KMS-11 (cell line): ENCODE measurements at regions not wholly inside any gene's neighbourhood (a gene's known extent, or its start where the extent isn't known, plus 50 kb on each side); places are given as distances from the start of the nearest gene placed in this dataset.

ENCODE experiments used
- H2AFZ ChIP-seq: fragments of 200-600 bp; sonication (generic); 2 replicates; pipeline ENCODE4 v1.6.1; 2016; ENCODE audit warnings: antibody characterized with exemption, mixed run types, low read depth
- H3K27ac ChIP-seq: fragments of 200-600 bp; sonication (generic); 2 replicates; pipeline ENCODE4 v1.6.1; 2016; ENCODE audit warnings: mild to moderate bottlenecking, mixed run types
- H3K27me3 ChIP-seq: fragments of 200-600 bp; sonication (generic); 2 replicates; pipeline ENCODE4 v1.6.1; 2017; ENCODE audit warnings: mild to moderate bottlenecking, low read depth, mixed run types, moderate library complexity; ENCODE audit not compliant: insufficient read depth
- H3K36me3 ChIP-seq: fragments of 200-600 bp; sonication (generic); 2 replicates; pipeline ENCODE4 v1.6.1; 2017; ENCODE audit warnings: mild to moderate bottlenecking, mixed run types; ENCODE audit not compliant: insufficient read depth
- H3K4me1 ChIP-seq: fragments of 200-600 bp; sonication (generic); 2 replicates; pipeline ENCODE4 v1.6.1; 2016; ENCODE audit warnings: mild to moderate bottlenecking, low read depth, mixed run types; ENCODE audit not compliant: poor library complexity, severe bottlenecking
- H3K4me2 ChIP-seq: fragments of 200-600 bp; sonication (generic); 2 replicates; pipeline ENCODE4 v1.7.0; 2016; ENCODE audit warnings: mild to moderate bottlenecking, mixed run types
- H3K4me3 ChIP-seq: fragments of 200-600 bp; sonication (generic); IDR thresholded peaks from 2 replicates; pipeline ENCODE4 v1.6.1; 2017; ENCODE audit warnings: low read depth, low read length, mixed read lengths; ENCODE audit not compliant: insufficient read depth
- H3K79me2 ChIP-seq: fragments of 200-600 bp; sonication (generic); 2 replicates; pipeline ENCODE4 v1.6.1; 2016; ENCODE audit warnings: low read depth, mixed run types; ENCODE audit not compliant: insufficient read depth
- H3K9ac ChIP-seq: fragments of 200-600 bp; sonication (generic); 2 replicates; pipeline ENCODE4 v1.6.1; 2016; ENCODE audit warnings: mild to moderate bottlenecking, mixed run types
- H4K20me1 ChIP-seq: fragments of 200-600 bp; sonication (generic); 2 replicates; pipeline ENCODE4 v1.6.1; 2016; ENCODE audit warnings: mild to moderate bottlenecking, mixed run types; ENCODE audit not compliant: insufficient read depth
- CTCF ChIP-seq: fragments of 200-600 bp; sonication (generic); conservative IDR thresholded peaks from 2 replicates; pipeline ENCODE4 v1.6.1; 2017; ENCODE audit warnings: low read depth, mild to moderate bottlenecking, antibody characterized with exemption, low read length, moderate library complexity, mixed read lengths

GRCh38 chr16:82459580-82460256 lies 167.1 kb upstream of the CDH13 start:
- Histone ChIP-seq H3K4me1 (no peaks in the 10 kb centered on the region), H3K27me3 (no peaks in the 10 kb centered on the region), H3K36me3 (no peaks in the 10 kb centered on the region), H2AFZ (no peak overlapping the region), H3K27ac (no peak overlapping the region), H3K79me2 (no peaks in the 10 kb centered on the region), H3K9ac (no peak overlapping the region), H4K20me1 (no peaks in the 10 kb centered on the region), H3K4me2 (no peak overlapping the region), H3K4me3 (no peak overlapping the region)
- TF ChIP-seq CTCF, result no peak

- Histone ChIP-seq H3K4me2 (no peak overlapping the region), H3K79me2 (no peaks in the 10 kb centered on the region), H3K27ac (no peak overlapping the region), H2AFZ (no peak overlapping the region), H3K27me3 (no peaks in the 10 kb centered on the region), H3K4me3 (no peak overlapping the region), H3K9ac (no peak overlapping the region), H4K20me1 (no peaks in the 10 kb centered on the region), H3K36me3 (no peaks in the 10 kb centered on the region), H3K4me1 (no peaks in the 10 kb centered on the region)
- peak; percentile 77 for TF ChIP-seq CTCF
Observed at GRCh38 chr16:82456683-82457082, 170.1 kb upstream of the CDH13 start.

GRCh38 chr16:82454566-82454965 lies 172.2 kb upstream of the CDH13 start:
- Histone ChIP-seq H2AFZ (no peak overlapping the region), H3K4me1 (no peaks in the 10 kb centered on the region), H3K36me3 (no peaks in the 10 kb centered on the region), H3K9ac (no peak overlapping the region), H3K4me2 (no peak overlapping the region), H3K27ac (no peak overlapping the region), H4K20me1 (no peaks in the 10 kb centered on the region), H3K79me2 (no peaks in the 10 kb centered on the region), H3K27me3 (no peaks in the 10 kb centered on the region), H3K4me3 (no peak overlapping the region)
- no peak for TF ChIP-seq CTCF

GRCh38 chr16:82454152-82454551 lies 172.6 kb upstream of the CDH13 start:
- H3K27me3 ChIP-seq, result no peaks in the 10 kb centered on the region
- no peaks in the 10 kb centered on the region for H3K79me2 ChIP-seq
- no peaks in the 10 kb centered on the region for H3K4me1 ChIP-seq
- no peaks in the 10 kb centered on the region for H4K20me1 ChIP-seq
- no peak overlapping the region for H3K9ac ChIP-seq
- H3K27ac ChIP-seq, result no peak overlapping the region
- H3K36me3 ChIP-seq, result no peaks in the 10 kb centered on the region
- no peak overlapping the region for H3K4me3 ChIP-seq
- H2AFZ ChIP-seq, result no peak overlapping the region
- no peak overlapping the region for H3K4me2 ChIP-seq
- no peak for TF ChIP-seq CTCF
